Activated T-helper 1 cell treated with anti-CD3 and anti-CD28 coated beads, Interleukin-2, amount 50 U/mL, for 16 hours (primary cell): ENCODE measurements at regions not wholly inside any gene's neighbourhood (a gene's known extent, or its start where the extent isn't known, plus 50 kb on each side); places are given as distances from the start of the nearest gene placed in this dataset.

Experiments
- DNase-seq, 2 donors: peaks; one replicate each; pipeline ENCODE4 v3.0.0-alpha.2; 2020; ENCODE audit warnings: low read depth in 1 of 2, low spot score in 1 of 2

- DNase-seq: no peak
Measured at GRCh38 chr2:160868891-160869290, 291.3 kb upstream of the TANK start.

DNA sequence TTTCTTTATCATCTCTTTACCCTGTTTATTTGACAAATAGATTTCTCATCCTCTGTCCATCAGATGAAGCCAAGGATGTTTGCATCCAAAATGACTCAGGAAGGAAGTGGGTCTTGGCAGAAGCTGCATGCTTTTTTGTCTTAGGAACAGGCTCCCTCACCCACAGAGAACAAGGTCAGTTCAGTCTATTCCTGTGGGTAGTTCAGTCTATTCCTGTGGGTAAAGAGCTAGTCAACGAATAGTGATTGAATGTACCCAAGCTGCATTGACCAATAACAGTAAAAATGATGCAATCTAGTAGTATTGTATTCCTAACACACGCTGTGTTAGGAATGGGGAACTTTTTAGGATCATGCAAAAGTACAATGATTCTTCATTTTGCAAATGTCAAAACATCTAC is 290.8 kb upstream of the TANK start:
- no peak for DNase-seq

- no peak for DNase-seq
Measured at GRCh38 chr2:160870729-160871465, 289.3 kb upstream of the TANK start.

- DNase-seq: no peak
Measured at GRCh38 chr2:160871953-160872352, 288.3 kb upstream of the TANK start.

DNA sequence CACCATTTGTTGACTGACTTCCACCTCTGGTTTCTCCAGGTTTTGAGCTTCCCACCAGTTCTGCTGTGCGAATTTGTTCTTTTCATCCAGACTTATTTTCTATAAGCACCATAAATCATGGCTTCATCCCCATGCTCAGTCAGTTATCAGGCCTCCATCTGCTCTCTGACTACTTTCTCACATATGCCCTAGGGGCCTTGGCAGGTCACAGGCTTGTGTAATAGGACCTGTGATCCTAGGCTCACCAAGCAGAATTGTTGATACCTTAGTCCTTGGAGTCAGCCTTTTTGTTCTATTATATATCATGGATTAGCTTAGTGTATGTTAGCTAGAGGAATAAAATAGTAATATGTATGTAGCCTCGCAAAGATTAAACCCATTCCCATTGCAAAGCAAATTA is 284.2 kb upstream of the TANK start:
- DNase-seq: no peak

DNA sequence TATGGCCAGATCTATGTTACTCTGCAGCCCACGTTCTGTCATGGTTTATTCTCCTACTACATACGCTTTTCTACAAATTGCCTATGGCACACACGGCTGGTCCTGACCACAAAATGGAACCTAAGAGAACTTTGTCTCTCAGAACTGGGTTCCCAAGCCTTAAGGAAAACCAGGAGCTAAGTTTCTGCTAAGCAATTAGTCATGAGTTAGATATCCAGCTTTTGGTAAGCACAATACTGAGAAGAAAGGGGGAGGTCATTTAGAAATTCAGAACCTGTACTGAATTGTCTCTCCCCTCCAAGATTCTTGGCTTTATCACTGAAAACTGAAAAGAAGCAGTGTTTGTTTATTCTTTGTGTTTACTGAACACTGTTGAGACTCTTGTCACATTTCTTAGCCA is 283.5 kb upstream of the TANK start:
- no peak for DNase-seq

DNA sequence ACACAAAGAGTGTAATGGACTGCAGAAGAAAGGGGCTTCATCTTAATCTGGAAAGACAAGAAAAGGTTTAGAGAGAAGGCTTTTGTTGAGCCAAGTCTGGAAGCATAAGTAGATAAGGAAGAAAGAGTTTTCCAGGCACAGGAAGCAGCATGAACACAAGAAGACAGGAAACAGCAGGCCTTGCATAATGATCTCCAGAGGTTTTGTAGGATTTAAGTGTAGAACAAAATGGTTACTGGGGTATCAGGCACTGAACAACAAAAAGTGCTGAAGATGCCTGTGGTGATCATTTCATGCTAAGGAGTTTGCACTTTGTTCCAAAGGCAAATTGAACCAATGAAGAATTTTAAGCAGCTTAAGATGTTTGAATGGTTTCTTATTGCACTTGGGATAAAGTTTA is 281.6 kb upstream of the TANK start:
- DNase-seq: no peak

- no peak for DNase-seq
Measured at GRCh38 chr2:160882906-160883305, 277.3 kb upstream of the TANK start.

DNA sequence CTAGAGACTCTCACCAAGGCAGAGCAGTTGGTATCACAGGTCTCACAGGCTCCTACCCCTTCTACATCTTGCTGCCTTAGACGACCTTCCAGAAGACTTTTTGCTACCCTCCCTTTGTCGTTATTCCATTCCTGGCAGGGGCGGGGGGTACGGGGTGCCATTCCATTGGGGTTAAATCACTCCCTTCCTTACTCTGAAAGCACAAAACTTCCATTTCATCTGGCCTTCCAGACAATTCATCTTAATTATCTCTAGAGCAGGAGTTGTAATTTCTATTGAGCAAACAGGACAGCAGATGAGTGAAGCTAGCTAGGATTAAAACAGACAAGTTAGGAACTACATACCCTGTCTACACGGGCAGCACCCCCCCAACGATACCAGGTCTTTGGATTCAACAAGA is 276.2 kb upstream of the TANK start:
- DNase-seq: no peak

DNA sequence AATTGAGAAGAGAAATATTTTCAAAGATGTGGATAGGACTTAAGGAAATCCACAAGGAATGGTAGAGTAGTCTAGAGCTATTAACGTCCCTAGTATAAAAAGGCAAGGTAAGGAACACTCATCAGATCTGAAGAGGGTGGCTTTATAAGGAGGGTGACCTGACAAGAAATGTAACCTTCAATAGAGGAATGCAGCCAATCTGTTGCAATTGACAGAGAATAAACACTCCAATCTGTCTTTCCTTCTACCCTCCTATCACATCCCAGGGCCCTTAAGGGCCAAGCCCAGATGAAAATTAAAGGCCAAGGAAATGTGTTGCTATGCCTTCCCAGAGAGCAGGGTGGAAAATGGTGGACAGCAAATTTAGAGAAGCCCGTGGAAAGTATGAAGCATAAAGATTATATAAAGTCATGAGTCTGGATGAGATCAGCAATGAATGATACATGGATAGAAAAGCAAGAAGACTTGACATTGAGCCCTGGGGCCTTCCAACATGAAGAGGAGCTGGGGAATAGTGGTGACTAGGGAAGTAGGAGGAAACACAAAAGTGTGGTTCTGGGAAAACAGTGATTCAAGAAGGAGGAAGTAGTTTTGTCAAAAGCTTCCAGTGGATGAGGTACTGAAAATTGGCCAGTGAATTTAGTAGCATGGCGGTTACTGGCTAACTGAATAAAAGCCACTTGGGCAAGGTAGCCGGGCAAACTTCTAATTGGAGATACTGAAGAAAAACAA is 270.6 kb upstream of the TANK start:
- DNase-seq: no peak

DNA sequence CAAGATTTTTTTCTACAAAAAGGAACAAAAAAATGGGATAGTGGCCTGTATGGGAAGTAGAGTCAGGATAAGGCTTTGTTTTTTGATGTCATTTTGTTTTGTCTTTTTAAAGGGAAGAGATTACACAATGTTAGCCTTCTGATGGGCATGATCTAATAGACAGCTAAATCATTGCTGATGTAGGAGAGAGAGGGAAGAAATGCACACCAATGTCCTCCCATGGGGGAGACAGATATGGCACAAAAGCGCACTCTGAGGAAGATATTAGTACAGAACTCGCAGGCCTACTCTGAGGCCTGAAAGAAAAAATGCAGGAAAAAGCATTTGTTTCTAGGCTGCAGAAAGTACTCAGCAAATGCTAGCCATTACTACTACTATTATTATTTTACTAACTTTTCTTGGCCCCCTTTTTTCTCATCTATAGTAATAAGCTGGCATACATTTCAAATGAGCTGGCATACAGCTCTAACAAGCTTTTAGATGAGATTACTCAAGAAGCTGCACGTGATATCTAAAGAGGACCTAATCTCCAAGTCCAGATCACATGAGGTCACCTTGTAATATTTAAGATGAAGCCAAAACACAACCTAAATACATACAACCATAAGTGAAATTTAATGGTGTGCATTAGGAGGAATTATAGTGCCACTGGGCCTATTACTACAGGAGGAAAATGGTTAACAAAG is 269.4 kb upstream of the TANK start:
- DNase-seq: no peak

- no peak for DNase-seq
Measured at GRCh38 chr2:160891353-160891740, 268.9 kb upstream of the TANK start.

DNA sequence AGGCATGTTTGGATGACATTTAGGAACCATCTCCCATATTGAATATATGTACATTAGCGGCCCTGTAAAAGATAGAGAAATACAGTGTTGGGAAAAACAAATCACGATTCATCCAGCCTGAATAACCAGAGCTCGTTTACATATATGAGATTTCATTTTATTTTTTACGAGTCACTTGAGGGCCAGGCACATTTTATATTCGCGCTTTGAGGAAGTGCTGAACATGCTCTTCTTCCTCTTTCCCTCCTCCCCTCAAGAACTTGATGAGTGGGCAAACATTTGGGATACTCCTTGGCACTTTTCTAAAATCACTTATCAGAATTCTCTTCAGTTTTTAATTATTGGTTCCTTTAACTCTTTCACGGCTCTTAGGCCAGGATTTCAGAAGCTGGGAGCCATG is 268.0 kb upstream of the TANK start:
- DNase-seq: no peak

- no peak for DNase-seq
Measured at GRCh38 chr2:160893581-160893980, 266.6 kb upstream of the TANK start.

- no peak for DNase-seq
Measured at GRCh38 chr2:160898581-160899307, 261.5 kb upstream of the TANK start.

GRCh38 chr2:160901613-160902012 is 258.6 kb upstream of the TANK start:
- DNase-seq: no peak

- no peak for DNase-seq
Measured at GRCh38 chr2:160905862-160906261, 254.4 kb upstream of the TANK start.

DNA sequence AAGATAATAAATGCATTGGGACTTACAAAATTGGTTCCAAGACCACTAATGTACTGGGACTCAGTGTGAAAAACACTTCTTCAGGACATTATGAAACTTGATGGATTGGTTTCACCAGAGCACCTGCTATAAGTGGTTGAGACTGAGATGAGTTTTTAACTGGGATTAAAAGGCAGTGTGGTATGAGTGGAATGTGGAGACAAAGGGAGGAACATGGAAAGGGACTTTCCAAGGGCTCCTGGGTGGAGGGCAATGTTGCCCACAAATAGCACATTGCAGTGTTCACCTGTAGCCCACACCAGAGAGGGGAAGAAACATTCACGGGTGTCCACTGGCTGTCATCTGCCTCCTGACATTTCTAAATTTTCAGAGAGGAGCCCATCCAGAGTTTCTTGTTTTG is 253.3 kb upstream of the TANK start:
- no peak for DNase-seq

DNA sequence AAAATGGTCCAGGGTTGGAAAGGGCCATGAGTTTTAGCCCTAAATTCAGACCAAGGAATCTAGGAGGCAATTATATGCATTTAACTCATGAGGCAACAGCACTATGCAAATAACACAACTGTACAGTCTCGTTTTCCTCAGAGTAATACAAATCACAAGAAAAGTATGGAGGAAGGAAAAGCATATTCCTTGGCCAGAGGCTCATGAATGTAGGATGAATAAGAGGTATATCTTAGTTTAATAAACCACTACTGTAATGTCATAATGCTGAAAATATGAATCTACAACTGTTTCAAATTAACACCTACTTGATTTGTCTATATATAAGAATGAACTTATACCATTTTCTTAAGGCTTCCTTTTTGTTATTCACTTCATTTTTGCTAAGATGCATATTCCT is 252.5 kb upstream of the TANK start:
- no peak for DNase-seq

DNA sequence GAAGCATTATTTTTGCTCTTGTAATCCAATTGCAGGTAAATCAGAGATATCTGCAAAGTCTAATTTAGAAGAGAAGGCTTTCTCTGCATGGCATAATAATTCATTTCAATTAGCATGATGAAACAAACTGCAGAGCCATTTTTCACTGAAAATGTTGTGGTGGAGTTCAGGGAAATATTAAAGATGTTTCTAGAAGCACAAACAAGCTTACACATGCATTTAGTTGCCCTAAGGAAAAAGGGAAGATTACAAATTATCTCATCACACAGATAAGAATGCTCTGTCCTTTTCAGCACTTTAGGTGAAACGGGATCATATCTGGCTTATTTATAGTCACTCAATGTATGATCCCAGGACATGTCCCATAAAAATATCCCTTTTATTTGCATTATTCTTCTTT is 252.1 kb upstream of the TANK start:
- no peak for DNase-seq

DNA sequence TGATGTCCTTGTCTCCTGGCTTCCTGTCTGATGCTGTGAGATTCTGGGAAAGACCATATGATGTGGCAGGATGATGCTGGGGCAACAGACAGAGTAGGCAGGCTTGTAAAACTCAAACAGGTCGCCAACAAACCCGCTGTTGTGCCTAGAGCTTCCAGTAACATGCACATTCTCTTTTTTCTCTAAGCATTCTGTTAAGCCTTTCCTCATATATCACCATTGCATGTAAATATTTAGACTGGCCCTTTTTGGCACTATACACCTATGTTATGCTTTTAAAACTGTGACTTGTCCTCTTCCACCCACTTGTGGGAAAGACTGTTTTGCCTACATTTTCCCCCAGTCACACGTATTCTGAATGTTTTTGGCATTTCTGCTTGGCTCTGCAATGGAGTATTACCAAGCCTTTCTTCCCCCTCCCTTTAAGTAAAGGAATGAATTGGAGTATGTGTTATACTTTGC is 250.4 kb upstream of the TANK start:
- no peak for DNase-seq

DNA sequence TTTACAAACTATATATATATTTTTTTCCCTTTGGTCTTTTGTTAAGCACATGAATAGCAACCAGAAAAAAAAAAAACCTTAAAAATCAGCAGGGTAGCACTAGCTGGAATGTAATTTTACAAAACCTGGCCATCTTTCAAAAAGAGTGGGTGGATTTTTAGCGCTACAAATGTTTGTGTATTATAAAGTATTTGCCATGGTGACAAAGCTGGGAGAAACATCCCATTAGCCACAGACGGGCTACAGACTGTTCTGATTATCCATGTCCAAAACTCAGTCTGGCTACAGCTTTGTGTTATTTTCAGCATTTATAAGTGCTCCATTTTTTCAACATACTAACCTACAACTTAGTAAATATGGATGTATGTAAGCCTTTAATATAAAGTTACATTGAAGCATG is 249.5 kb upstream of the TANK start:
- no peak for DNase-seq
